ENCODE measurements at regions not wholly inside any gene's neighbourhood (a gene's known extent, or its start where the extent isn't known, plus 50 kb on each side); places are given as distances from the start of the nearest gene placed in this dataset.
"Not testable (repeated sequence)": the region's sequence is repeated elsewhere in the genome, so short reads cannot be mapped to it uniquely, and the experiment has no call there.

GRCh38 chr10:84948644-84949043 lies 620.3 kb downstream of the CCSER2 start:
- CTCF ChIA-PET = no interaction called here
- no peak for TF ChIP-seq CTCF (IDR thresholded peaks at IDR 0.05; ENCODE audit: insufficient read depth, low read length, missing control alignments)
- POLR2A ChIA-PET = no interaction called here
- no peak overlapping the region for H3K4me3 ChIP-seq (ENCODE audit: low read depth, low read length)
- no peak for DNase-seq (ENCODE audit: low read depth, low spot score)

- TF ChIP-seq CTCF (IDR thresholded peaks at IDR 0.05; ENCODE audit: insufficient read depth, low read length, missing control alignments) = no peak
- ChIA-PET CTCF (no interaction called here), POLR2A (no interaction called here)
- no peak for DNase-seq (ENCODE audit: low read depth, low spot score)
- H3K4me3 ChIP-seq (ENCODE audit: low read depth, low read length) = no peak overlapping the region
Measured at GRCh38 chr10:84951616-84952015, 623.2 kb downstream of the CCSER2 start.

GRCh38 chr10:84957427-84957826 lies 629.0 kb downstream of the CCSER2 start:
- TF ChIP-seq CTCF (IDR thresholded peaks at IDR 0.05; ENCODE audit: insufficient read depth, low read length, missing control alignments) = no peak
- POLR2A ChIA-PET = no interaction called here
- CTCF ChIA-PET = no interaction called here
- DNase-seq (ENCODE audit: low read depth, low spot score) = no peak
- no peak overlapping the region for H3K4me3 ChIP-seq (ENCODE audit: low read depth, low read length)

GRCh38 chr10:84965468-84965867 lies 637.1 kb downstream of the CCSER2 start:
- CTCF ChIA-PET = no interaction called here
- POLR2A ChIA-PET = no interaction called here

GRCh38 chr10:84966708-84967441 lies 638.5 kb downstream of the CCSER2 start:
- no peak for DNase-seq (ENCODE audit: low read depth, low spot score)
- ChIA-PET CTCF (no interaction called here), POLR2A (no interaction called here)
- no peak overlapping the region for H3K4me3 ChIP-seq (ENCODE audit: low read depth, low read length)
- TF ChIP-seq CTCF (IDR thresholded peaks at IDR 0.05; ENCODE audit: insufficient read depth, low read length, missing control alignments) = no peak

More at GRCh38 chr10:84965468-84965867, 637.1 kb downstream of the CCSER2 start:
- TF ChIP-seq CTCF (IDR thresholded peaks at IDR 0.05; ENCODE audit: insufficient read depth, low read length, missing control alignments) = no peak
- no peak for DNase-seq (ENCODE audit: low read depth, low spot score)
- H3K4me3 ChIP-seq (ENCODE audit: low read depth, low read length) = no peak overlapping the region

- H3K4me3 ChIP-seq (ENCODE audit: low read depth, low read length); POLR2A ChIA-PET; CTCF ChIA-PET; DNase-seq (ENCODE audit: low read depth, low spot score): not testable (repeated sequence)
Measured at GRCh38 chr10:84969297-84969696, 640.9 kb downstream of the CCSER2 start.

- H3K4me3 ChIP-seq (ENCODE audit: low read depth, low read length) = no peak overlapping the region
- DNase-seq (ENCODE audit: low read depth, low spot score) = no peak
- CTCF ChIA-PET = no interaction called here
- no peak for TF ChIP-seq CTCF (IDR thresholded peaks at IDR 0.05; ENCODE audit: insufficient read depth, low read length, missing control alignments)
- POLR2A ChIA-PET = no interaction called here
Measured at GRCh38 chr10:84987039-84987438, 658.6 kb downstream of the CCSER2 start.

Measured in AG04449 (cell line).